Putamen (tissue), 1 donor: ENCODE measurements at regions not wholly inside any gene's neighbourhood (a gene's known extent, or its start where the extent isn't known, plus 50 kb on each side); places are given as distances from the start of the nearest gene placed in this dataset.
"Not testable (repeated sequence)": the region's sequence is repeated elsewhere in the genome, so short reads cannot be mapped to it uniquely, and the experiment has no call there.

Experiments used
- DNase-seq: peaks from one replicate; pipeline ENCODE4 v3.0.0-alpha.2; 2016; ENCODE audit warnings: low spot score

DNA sequence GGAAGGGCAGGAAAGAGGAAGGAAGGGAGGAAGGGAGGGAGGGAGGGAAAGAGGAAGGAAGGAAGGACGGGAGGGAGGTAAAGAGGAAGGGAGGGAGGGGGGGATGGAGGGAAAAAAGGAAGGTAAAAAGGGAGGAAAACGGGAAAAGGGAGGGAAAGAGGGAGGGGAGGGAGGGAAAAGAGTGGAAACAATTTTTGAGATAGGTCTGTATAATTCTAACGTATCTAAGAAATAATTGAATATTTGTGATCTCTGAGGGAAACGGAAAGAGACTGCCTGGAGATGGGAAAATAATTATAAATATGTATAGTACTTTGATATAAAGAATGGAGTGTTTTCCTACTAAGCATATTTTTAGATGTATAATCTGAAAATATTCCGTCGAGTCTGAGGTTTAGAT is 158.2 kb upstream of the FOXK1 start:
- DNase-seq, result no peak

DNA sequence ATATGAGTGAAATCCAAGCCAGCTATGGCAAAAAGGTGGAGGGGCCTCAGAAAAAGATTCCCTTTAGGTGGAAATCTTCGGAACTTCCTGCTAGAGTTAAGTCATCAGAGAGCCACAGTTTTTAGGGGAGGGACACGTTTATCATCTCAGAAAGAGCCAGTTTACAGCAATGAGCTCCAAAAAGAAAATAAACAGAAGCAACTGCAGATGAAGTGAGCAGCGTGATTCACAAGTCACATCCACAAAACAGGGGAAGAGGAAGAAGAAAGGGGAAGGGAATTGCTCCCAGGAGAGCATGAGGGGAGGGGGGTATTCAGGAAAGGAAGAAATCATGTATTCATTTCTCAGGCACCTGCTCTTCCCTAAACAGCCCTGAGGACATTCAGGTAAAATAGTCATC is 156.2 kb upstream of the FOXK1 start:
- no peak for DNase-seq

- no peak for DNase-seq
Observed at GRCh38 chr7:4527988-4528636, 154.0 kb upstream of the FOXK1 start.

- DNase-seq, result no peak
Observed at GRCh38 chr7:4531236-4531635, 150.9 kb upstream of the FOXK1 start.

DNA sequence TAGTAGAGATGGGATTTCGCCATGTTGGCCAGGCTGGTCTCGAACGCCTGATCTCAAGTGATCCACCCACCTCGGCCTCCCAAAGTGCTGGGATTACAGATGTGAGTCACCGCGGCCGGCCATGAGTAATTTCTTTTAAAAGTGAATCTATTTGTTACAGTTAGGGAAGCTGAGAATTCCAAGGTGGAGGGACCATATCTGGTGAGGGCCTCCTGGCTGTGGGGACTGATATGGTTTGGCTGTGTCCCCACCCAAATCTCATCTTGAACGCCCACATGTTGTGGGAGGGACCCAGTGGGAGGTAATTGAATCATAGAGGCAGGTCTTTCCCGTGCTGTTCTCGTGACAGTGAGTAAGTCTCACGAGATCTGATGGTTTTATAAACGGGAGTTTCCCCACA is 148.8 kb upstream of the FOXK1 start:
- not testable (repeated sequence) for DNase-seq

DNA sequence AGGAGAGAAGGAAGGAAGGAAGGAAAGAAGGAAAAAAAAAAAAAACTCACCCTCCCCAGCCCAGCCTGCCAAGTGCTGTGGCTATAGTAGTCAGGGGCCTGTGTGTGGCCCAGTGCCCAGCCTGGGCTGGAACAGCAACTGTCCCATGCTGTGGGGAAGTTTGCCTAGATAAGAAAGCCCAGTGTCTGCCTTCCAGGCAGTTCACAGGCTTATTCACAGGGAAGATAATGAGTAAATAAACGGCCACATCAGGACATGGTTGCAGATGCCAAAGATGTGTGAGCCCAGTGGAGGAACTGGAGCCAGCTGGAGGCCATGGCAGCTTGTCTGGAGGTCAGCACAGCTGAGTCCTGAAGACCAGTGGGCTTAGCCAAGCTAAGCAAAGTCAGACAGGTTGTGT is 132.4 kb upstream of the FOXK1 start:
- DNase-seq, result peak; percentile 29

DNA sequence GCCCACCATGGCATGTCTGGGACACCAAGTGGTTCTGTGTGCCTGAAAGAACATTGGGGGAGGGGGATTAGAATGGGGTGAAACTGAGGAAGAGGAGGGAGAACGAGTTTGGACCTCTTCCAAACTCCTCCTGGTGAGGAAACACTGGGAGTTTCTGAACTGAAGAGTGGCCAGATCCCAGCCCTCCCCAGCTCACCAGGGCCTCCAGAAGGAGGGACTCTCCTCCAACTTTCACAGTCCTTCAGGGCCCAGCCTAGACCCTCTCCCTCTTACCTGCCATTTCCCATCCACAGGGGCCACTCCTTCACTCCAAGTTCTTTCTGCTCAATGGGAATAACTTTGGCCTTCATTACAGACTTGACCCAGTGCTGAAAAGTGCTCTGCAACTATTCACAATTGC is 132.0 kb upstream of the FOXK1 start:
- no peak for DNase-seq

DNA sequence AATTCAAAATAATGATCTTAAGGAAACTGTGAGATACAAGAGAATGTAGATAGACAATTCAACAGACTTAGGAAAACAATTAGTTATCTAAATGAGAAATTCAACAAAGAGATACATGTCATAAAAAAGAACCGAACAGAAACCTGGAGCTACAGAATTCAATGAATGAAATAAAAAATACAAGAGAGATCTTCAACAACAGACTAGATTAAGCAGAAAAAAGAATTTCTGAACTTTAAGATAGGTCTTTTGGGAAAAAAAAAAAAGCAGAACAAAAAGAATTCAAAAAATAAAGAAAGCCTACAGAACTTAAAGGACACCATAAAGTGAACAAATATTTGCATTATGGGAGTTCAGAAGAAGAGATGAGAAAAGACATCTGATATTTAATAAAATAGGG is 129.1 kb upstream of the FOXK1 start:
- no peak for DNase-seq

DNA sequence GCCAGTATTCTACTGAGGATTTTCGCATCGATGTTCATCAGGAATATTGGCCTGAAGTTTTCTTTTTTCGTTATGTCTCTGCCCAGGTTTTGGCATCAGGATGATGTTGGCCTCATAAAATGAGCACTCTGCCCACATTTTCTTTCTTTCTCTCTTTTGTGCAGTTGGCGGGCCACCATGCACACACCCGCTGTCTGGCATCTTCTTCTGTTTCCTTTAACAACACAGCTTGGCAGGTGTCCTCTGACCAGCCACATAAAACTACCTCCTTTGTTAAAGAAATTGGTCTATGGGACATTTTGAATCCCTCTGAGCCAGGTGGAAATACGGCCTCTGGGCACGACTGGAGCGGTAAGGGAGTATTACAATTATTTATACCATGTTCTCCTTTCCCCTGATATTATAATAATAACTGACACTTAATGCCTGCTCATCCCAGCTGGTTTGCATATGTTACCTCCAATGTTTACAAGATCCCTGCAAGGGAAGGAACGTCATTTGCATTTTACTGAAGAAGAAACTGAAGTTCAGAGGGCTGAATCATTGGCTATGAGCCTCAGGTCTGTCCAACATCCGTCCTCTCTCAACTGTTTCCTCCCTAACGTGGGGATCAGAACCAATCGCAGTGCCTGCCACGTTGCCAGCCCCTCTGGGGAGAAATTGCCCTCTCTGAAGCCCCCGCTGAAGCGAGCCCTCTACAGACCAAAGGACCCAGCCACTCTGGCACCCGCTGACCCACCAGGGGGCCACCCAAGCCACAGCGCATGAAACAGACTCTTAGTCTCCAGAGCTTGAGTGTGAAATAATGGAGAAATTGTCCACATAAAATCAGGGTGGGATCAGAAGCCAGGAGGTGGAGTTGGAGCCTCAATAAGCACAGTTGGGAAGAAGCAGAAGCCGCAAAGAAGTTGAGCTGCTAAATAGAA is 125.0 kb upstream of the FOXK1 start:
- DNase-seq, result no peak

- no peak for DNase-seq
Observed at GRCh38 chr7:4561795-4562194, 120.3 kb upstream of the FOXK1 start.

DNA sequence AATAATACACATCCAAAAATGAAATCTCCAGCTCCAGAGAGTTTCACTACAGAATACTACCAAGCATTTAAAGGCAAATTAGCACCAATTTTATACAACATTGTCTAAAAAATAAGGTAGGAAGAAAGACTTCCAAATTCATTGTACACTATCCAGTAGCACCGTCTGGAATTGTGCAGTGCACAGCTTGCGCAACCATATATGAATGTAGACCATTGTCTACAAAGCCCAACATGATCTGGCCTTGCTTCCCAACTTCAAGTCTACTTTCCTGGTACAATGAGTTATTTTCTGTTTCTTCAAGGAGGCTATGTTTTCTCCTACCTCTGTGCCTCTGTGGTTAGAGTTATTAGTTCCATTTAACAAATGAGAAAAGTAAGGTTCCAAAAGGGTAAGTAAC is 115.4 kb upstream of the FOXK1 start:
- DNase-seq, result no peak

DNA sequence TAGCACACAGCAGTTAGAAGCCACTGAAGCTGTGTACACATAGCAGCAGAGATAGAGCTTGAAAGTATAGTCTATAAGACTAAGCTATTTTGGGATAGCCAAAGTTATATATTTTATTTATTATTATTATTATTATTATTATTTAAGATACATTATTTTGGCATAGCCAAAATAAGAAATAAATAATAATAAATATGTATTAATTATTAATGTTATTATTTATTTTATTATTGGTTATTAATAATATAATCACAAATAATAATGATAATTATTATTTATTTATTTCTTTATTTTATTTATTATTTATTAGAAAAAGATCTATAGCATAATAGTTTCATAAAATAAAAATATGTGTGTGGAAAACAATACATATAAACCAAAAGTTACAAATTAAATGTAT is 107.2 kb upstream of the FOXK1 start:
- DNase-seq, result no peak

DNA sequence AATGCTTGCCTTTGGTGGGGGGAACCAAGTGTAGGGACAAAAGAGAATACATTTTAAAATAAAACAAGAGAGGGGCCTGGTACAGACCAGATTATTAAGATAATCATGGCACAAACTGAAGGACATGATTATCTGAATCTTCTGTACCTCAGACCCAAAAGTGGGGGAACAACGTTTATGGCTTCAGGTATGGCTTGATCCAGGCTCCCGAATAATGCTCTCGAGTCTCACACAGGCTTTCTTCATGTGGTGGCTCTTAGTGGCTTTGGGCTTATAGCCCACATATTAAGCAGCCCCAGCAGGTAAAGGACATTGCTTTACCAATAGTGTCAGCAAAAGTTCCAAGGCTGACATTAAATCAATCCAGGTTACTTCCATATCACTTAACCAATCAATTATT is 106.8 kb upstream of the FOXK1 start:
- no peak for DNase-seq

DNA sequence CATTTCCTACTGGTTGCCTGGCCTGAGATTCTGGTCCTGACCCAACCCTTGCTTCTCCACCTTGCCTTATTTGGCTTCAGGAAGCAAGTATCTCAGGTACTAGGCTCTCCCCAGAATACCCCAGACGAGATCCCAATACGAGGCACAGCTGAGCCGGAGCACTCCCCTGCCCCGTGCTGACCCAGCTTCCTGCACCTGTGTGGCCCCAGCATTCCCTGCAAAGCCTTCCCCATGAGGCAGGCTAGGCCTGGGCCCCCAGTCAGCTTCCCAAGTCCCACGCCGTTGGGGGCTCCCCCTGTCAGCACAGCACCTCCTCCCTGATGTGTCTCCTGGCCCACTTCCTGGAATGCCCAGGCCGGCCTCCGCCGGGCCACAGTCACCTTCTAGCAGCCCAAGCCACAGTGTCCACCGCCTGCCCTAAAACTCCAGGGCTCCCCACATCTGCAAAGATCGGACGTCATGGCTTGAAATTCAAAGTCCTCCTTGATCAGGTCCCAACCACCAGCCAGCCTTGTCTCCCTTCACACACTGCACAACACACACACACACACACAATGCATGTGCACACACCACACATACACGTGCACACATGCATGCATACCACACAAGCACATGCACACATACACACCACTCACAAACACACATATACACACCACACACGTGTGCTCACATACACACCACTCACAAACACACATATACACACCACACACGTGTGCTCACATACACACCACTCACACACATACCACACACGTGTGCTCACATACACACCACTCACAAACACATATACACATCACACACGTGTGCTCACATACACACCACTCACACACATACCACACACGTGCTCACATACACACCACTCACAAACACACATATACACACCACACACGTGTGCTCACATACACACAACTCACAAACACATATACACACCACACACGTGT is 78.9 kb upstream of the FOXK1 start:
- DNase-seq, result no peak

GRCh38 chr7:4603843-4604231 is 78.3 kb upstream of the FOXK1 start:
- no peak for DNase-seq

DNA sequence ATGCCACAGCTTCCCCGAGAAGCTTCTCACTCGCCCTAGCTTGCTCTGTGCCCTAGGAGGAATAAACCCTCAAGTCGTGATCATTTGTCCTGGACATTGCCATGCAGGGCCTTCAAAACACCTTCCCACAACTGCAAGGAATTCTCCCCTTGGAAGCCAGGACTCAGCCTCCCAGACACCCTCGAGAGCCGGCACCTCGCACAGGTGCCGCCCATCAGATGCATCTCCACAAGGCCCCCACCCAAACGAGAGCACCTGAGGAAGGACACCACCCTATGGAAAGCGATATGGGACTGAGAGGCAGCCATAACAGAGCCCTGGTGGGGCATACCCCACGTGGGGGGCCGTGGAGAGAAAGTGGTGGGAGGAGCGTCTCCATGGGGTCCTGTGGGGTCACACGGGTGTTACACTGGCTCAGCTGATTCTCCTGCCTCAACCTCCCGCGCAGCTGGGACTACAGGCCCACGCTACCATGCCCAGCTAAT is 77.6 kb upstream of the FOXK1 start:
- DNase-seq, result no peak

GRCh38 chr7:4606797-4607196 is 75.3 kb upstream of the FOXK1 start:
- no peak for DNase-seq

DNA sequence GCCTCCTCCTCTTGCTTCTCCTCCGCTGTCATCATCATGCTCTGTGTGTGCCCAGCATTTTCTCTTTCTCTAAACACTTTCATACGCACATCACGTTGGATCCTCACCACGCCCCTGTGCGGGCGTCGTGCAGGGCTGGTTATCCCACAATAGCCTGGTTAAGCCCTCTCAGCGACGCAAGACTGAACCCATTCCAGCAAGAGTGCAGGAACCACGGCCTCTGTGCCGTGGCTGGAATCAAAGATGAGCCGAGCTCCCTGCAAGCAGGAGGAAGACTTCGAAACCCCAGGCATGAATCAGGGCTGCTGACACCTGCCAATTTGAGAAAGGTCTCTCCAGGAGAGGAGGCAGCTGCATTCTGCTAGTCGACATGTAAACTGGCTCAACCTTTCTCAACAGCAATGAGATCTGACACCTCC is 74.8 kb upstream of the FOXK1 start:
- no peak for DNase-seq

DNA sequence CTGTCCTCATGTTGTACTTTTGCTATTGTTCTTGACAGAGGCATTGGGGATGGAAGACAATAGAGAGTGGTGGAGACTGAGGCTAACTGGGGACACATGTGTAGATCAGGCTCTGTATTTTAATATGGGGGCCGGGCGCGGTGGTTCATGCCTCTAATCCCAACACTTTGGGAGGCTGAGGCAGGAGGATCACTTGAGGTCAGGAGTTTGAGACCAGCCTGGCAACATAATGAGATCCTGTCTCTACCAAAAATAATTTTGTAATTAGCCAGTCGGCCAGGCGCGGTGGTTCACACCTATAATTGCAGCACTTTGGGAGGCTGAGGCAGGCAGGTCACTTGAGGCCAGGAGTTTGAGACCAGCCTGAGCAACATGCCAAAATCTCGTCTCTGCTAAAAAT is 72.5 kb upstream of the FOXK1 start:
- not testable (repeated sequence) for DNase-seq

DNA sequence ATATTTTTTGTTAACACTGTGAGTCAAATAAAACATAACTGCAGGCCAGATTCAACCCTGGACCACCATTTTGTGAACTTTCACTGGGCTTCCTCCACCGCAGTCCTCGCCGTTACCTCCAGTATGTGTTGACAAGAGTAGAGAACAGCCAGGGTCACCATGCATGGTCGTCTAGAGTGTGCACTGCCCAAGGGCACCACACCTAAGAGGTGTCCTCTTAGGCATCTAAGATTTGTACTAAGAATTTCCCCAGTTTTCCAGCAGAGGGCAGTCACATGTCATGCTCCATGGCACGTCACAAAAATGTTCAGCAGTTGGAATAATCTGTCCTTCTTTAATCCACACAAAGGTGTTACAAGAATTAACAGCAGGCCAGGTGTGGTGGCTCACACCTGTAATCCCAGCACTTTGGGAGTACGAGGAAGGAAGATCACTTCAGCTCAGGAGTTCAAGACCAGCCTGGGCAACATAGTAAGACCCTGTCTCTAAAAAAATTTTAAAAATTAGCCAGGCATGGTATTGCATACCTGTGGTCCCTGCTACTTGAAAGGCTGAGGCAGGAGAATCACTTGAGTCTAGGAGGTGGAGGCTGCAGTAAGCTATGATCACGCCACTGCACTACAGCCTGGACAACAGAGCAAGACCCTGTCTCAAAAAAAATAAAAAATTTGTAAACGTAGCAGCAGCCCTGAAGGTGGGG is 71.2 kb upstream of the FOXK1 start:
- peak; percentile 50 for DNase-seq

DNA sequence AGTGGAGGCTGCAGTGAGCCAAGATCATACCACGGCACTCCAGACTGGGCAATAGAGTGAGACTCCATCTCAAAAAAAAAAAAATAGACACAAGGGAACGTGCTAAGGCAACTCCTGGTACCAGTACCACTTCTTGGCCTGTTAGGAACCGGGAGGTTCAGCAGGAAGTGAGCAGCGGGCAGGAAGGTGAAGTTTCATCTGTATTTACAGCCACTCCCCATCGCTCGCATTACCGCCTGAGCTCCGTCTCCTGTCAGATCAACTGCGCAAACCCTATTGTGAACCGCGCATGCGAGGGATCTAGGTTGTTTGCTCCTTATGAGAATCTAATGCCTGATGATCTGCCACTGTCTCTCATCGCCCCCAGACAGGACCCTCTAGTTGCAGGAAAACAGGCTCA is 69.9 kb upstream of the FOXK1 start:
- no peak for DNase-seq
